ENCODE measurements at regions not wholly inside any gene's neighbourhood (a gene's known extent, or its start where the extent isn't known, plus 50 kb on each side); places are given as distances from the start of the nearest gene placed in this dataset.

DNA sequence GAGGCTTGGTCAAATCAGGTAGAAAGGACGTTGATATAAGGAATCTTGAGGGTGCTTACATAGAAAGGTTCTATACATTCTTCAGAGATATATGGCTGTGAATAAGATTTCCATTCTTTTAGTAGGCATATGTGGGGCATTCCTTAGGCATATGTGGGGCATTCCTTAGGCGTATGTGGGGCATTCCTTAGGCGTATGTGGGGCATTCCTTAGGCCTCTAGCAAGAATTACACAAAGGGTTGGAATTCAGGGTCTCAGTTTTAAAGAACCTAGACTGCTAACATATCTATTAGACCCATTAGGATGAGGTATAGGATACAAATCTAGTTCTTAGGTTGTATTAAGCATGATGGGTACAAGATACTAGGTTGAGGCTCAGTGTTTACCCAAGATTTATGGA is 607.8 kb downstream of the SI start:
- H3K27me3 ChIP-seq (ENCODE audit: control insufficient read depth in 2 of 2, insufficient read depth in 2 of 2, low read length in 2 of 2) = no peaks in the 10 kb centered on the region
- ChIA-PET CTCF (no interaction called here), POLR2A (no interaction called here)
- H2AFZ ChIP-seq (ENCODE audit: low read depth, low read length) = no peak overlapping the region
- TF ChIP-seq POLR2A (IDR thresholded peaks at IDR 0.05; ENCODE audit: low read depth, low read length) (no peak), EZH2 (IDR thresholded peaks at IDR 0.05; ENCODE audit: borderline replicate concordance, low read depth, low read length, severe bottlenecking) (no peak), MAX (IDR thresholded peaks at IDR 0.05; ENCODE audit: insufficient read depth, insufficient read length) (no peak), MYC (IDR thresholded peaks at IDR 0.05; ENCODE audit: low read depth, low read length) (no peak), CTCF (IDR thresholded peaks at IDR 0.05; ENCODE audit: extremely low read depth in 1 of 2, insufficient read depth in 1 of 2, low read depth in 1 of 2, low read length in 2 of 2) (no peak), JUN (IDR thresholded peaks at IDR 0.05; ENCODE audit: borderline replicate concordance, insufficient read depth, insufficient read length, low read depth) (no peak), GATA2 (IDR thresholded peaks at IDR 0.05; ENCODE audit: insufficient read depth, insufficient read length, low read depth, low read length) (no peak), POLR2AphosphoS5 (IDR thresholded peaks at IDR 0.05; ENCODE audit: insufficient read depth, low read depth, low read length) (no peak), FOS (IDR thresholded peaks at IDR 0.05; ENCODE audit: borderline replicate concordance, insufficient read depth, low read length) (no peak)
- H3K9me3 ChIP-seq (replicated peaks; ENCODE audit: control insufficient read depth, insufficient read depth, low read length) = no peaks in the 10 kb centered on the region
- H3K4me1 ChIP-seq (ENCODE audit: control insufficient read depth, extremely low read depth, insufficient read depth, low read length) = no peaks in the 10 kb centered on the region
- no peak overlapping the region for H3K27ac ChIP-seq (ENCODE audit: insufficient read depth, low read depth, low read length)
- H3K36me3 ChIP-seq (ENCODE audit: control insufficient read depth in 2 of 2, extremely low read depth in 1 of 2, insufficient read depth in 2 of 2, low read length in 2 of 2) = no peaks in the 10 kb centered on the region
- intact Hi-C loops (cut with micrococcal nuclease) = no loop called here
- H3K4me3 ChIP-seq (replicated peaks in 1 of 3; ENCODE audit: insufficient read depth in 1 of 3, low read depth in 1 of 3, low read length in 3 of 3) = no peak overlapping the region
- no peaks in the 10 kb centered on the region for H3K79me2 ChIP-seq (ENCODE audit: control insufficient read depth, insufficient read depth, low read length)
- no peaks in the 10 kb centered on the region for H3K9me1 ChIP-seq (replicated peaks; ENCODE audit: control insufficient read depth, extremely low read depth, insufficient read depth, low read length)
- dilution Hi-C loops (cut with MboI; ENCODE audit: extremely low pct_ligation_motif_present, low sequenced_read_pairs) = no loop called here
- DNase-seq (ENCODE audit: low read depth, low spot score) (no peak), FAIRE-seq (no peak)
- H3K9ac ChIP-seq (replicated peaks; ENCODE audit: extremely low read depth, insufficient read depth, low read length) = no peak overlapping the region
- no peak overlapping the region for H3K4me2 ChIP-seq (ENCODE audit: insufficient read depth, low read length)
- no peaks in the 10 kb centered on the region for H4K20me1 ChIP-seq (replicated peaks; ENCODE audit: control insufficient read depth, extremely low read depth, insufficient read depth, low read length)
- BruUV-seq (replicated peaks) = no TSS peak

All from endothelial cell of umbilical vein (primary cell).